ENCODE measurements at regions not wholly inside any gene's neighbourhood (a gene's known extent, or its start where the extent isn't known, plus 50 kb on each side); places are given as distances from the start of the nearest gene placed in this dataset.

DNA sequence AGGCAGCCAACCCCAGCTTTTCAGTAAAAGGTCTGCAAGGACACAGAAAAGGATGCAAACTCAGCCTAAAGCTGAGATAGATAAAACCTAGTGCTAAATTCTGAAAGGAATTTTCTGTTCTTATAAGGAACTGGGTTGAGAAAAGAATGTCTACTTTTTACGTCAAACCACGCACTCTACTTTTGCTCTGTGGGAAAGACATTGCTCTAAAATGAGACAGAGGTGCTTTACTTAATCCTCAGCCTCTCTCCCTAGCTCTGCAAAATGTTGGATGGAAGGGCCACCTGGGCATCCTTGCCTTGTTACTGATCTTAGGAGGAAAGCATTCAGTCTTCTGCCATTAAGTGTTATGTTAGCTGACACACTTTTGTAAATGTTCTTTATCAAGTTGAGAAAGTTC is 72.1 kb upstream of the LINC00305 start:
- TF ChIP-seq, protein P1, sequence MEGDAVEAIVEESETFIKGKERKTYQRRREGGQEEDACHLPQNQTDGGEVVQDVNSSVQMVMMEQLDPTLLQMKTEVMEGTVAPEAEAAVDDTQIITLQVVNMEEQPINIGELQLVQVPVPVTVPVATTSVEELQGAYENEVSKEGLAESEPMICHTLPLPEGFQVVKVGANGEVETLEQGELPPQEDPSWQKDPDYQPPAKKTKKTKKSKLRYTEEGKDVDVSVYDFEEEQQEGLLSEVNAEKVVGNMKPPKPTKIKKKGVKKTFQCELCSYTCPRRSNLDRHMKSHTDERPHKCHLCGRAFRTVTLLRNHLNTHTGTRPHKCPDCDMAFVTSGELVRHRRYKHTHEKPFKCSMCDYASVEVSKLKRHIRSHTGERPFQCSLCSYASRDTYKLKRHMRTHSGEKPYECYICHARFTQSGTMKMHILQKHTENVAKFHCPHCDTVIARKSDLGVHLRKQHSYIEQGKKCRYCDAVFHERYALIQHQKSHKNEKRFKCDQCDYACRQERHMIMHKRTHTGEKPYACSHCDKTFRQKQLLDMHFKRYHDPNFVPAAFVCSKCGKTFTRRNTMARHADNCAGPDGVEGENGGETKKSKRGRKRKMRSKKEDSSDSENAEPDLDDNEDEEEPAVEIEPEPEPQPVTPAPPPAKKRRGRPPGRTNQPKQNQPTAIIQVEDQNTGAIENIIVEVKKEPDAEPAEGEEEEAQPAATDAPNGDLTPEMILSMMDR (IDR thresholded peaks at IDR 0.05), result no peak
- no peak for TF ChIP-seq POLR2A (IDR thresholded peaks at IDR 0.05)
